Iris pigment epithelial cell (primary cell): ENCODE measurements at regions not wholly inside any gene's neighbourhood (a gene's known extent, or its start where the extent isn't known, plus 50 kb on each side); places are given as distances from the start of the nearest gene placed in this dataset.
A peak's percentile ranks its signal among the peaks of the same experiment; 100 is the strongest.

ENCODE experiments used
- DNase-seq: peaks from one replicate; pipeline ENCODE4 v3.0.0-alpha.2; 2011; ENCODE audit warnings: low read depth

- no peak for DNase-seq
Measured at GRCh38 chr14:26929361-26929760, 331.5 kb upstream of the NOVA1 start.

DNA sequence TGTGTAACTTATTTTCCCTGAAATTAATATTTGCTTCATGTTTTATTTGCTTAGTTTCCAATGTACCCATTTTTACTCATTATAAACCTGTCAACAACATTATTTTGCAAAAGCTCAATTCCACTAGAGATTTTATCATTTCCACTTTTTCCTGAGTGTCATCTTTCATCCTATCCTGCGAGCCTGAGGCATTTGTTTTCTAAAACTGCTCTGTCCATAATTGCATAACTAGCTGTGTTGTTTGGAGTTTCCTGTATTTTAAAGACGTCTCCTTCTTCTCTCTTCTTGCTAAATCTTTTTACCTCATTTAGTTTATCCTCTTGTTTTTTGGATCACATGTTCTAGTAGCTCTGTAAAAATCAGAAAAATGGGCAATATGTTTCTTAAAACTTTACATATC, 332.7 kb upstream of the NOVA1 start:
- DNase-seq = no peak

DNA sequence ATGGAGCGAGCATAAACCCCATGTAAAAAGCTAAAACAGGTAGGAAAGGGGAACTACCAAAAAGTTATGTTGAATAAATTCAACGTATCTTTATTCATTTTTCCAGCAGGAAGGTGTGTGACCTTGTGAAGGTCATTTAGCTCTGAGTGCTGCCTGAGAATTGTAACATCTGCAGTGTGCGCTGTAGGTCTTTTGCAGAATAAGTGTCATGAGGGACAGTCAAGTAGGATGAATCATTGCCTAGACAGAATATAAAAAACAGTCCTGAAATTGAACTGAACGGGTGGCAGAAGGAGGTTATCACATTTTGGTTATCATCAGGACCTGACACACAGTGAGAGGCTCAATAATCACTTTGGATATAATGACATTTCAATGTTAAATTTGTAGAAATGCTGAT, 334.8 kb upstream of the NOVA1 start:
- no peak for DNase-seq

GRCh38 chr14:26933431-26933830, 335.6 kb upstream of the NOVA1 start:
- no peak for DNase-seq

- DNase-seq = no peak
Measured at GRCh38 chr14:26934151-26934550, 336.3 kb upstream of the NOVA1 start.

DNA sequence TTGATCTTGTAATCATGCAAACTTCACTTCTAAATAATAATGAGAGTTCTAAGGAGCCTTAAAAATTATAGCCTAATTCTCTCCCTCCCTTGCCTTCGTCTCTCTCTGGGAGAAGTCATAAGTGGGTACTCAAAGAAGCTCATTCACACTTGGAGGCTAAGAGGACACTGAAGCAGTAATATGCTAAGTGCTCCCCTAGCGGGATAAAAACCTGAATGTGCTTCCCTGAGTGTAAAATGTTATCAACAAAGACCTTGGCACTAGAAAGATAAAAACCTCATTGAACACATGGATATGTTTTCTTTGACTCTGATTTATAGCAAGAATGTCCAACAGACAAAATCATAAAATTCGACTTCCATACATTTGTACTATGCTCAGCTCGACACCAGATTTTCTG, 337.9 kb upstream of the NOVA1 start:
- DNase-seq = no peak

DNA sequence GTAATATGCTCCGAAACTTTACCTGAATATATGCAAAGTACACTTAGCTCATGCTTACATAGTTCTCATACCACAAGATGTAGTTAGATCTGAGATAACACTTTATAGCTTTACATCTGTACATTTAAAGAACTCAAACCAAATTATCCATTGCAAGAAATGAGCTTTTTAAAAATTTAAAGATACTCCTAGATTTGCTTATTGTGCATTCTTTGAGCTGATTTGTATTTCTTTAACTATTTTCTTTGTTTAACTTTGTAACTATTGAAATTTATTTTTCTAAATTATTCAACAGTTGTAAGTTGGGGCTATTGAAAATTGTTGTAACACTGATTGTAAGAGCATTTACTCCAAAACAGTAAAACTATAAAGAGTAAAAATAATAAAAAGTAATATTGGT, 340.2 kb upstream of the NOVA1 start:
- no peak for DNase-seq

GRCh38 chr14:26939755-26940154, 341.9 kb upstream of the NOVA1 start:
- DNase-seq = no peak

DNA sequence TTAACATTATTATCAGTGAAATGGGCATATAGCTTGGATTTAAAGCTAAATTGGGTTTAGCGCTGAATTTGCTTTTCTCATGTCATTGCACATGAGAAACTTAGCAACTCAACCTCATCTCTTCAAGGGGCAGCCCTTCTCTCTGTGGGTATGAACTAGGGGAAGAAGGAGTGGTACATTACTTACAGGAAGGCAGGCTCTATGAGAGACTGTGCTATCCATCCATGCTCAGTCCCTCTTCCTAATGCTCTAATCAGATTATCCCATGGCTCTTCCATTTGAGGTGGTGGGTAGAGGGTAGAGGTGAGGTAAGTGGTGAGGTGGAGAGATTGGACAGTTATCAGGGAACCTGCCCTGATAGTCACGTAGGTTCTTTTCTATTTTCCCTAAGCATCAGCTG, 343.7 kb upstream of the NOVA1 start:
- no peak for DNase-seq

DNA sequence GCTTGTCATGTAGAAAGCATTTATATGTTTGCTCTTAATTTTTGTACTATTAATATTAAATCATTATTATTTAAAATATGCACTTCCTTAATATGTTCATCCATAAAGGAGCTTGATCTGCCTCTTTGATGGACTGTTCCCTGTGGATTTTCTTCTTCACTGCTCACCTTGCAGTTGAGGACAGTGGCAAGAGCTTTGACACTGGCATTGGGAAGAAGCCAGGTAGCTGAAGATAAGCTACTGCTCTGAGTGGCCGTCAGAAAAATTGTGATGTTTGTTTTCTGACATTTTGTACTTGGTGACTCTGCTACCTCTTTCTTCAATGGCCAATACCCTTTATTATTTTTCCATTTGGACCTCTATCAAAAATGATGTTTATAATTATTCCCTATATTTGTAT, 349.4 kb upstream of the NOVA1 start:
- no peak for DNase-seq

DNA sequence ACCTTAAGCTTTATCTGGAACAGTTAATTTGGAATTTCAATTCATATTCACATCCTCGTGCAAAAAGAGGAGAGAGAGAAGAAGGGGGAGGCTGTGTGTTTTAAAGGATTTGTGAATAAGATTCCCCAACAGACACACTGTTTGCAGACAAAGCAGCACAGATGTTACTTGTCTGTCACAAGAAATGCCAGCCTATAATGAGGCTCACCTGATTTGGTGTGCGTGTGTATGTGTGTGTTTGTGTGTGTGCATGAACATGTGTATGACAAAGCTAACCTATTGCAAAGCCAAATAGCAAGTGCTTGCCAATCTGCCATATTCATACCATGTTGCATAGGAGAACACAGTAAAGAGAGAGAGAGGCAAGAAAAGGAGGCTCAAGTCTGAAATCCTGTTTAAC, 361.6 kb upstream of the NOVA1 start:
- no peak for DNase-seq

DNA sequence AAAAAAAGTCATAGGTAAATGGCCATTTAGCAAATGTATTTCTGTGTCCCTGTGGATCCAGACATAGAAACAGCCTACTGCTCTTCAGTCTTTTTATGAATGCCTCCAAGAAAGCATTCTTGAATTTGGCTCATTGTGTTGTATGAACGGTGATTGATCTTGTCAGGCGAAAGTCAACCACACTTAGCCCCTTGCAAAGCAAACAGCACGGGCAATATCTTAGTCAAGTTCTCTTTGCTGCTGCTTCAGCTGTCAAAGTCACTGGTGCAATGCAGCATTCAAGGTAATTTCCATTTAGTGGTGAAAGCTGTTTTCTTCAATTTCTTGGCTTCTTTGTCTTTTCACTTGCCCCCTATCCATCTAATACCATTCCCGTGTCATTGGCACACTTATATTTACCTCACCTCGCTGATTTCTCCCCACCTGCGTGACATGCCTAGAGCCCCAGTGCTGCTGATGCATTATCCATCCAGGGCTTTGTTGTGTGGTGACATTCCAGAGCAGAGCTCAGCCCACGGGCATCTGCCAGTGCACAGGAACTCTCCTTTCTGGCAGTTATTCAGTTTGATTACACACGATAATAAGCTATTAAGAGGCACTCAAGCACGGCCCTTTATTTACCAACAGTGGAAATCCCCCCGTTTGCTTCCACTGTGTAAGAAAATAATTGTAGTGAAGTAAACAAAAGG, 362.3 kb upstream of the NOVA1 start:
- no peak for DNase-seq

GRCh38 chr14:26963711-26964110, 365.9 kb upstream of the NOVA1 start:
- DNase-seq = peak; percentile 1

- no peak for DNase-seq
Measured at GRCh38 chr14:26965490-26965889, 367.7 kb upstream of the NOVA1 start.

DNA sequence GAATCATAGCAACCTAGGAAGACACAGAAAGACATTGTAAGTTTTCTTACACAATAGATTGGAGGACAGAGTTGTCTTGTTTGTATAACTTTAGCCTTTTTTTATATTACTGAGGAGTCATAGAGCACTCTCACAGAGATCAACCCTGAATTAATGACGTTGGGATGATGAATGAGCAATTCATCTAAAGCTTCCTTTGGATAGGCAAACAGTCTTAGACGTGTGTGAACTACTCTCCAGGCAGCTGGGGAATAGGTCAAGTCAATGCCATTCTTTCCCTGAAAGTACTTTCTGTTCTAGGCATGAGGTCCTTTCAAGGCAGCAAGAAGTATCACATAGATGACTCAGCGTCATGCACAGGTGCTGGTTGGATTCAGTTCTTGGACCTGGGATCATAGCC, 369.1 kb upstream of the NOVA1 start:
- DNase-seq = peak; percentile 21

DNA sequence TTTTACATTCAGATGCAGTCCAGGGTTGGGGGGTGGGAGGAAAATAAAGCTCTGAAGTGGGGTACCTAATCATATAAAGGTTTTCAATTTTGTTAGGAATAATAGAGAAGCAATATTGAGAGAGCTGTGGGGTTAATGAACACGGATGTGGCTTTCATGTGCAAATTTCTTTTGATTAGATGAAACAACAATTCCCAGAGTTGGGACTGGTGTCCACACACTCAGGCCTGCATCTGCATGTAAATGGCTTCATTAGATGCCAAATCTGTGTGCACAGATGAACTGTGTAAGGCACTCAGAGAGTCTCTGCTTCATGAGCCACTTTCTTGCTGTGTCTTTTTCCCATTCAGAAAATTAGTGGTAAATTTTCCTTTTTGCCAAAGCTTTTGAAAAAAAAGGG, 377.1 kb upstream of the NOVA1 start:
- DNase-seq = no peak

- DNase-seq = no peak
Measured at GRCh38 chr14:26982071-26982470, 384.2 kb upstream of the NOVA1 start.

GRCh38 chr14:26984311-26985177, 386.7 kb upstream of the NOVA1 start:
- DNase-seq = peak; percentile 60

- DNase-seq = no peak
Measured at GRCh38 chr14:26987744-26988363, 390.0 kb upstream of the NOVA1 start.

GRCh38 chr14:26990946-26991345, 393.1 kb upstream of the NOVA1 start:
- DNase-seq = no peak

GRCh38 chr14:26992403-26993115, 394.7 kb upstream of the NOVA1 start:
- DNase-seq = no peak

DNA sequence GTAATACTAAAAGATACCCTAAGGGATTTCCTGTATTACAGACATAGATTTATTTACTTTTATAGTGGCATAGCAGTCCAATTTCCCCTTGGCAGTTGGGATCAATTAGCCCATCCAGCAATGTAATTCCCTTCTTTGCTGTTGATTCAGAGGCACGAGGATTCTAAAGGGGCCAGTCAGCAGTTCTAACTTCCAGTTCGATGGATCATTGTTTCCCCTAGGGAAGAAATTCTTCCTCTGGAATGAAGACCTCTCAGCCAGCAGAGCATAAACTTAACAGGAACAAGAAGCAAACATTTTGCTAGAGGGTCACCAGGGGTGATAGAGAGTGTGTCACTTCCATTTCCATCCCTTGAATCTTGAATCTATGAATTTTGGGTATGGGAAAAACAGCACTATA, 395.7 kb upstream of the NOVA1 start:
- DNase-seq = no peak

- DNase-seq = no peak
Measured at GRCh38 chr14:26995301-26995700, 397.5 kb upstream of the NOVA1 start.
